ENCODE measurements at regions not wholly inside any gene's neighbourhood (a gene's known extent, or its start where the extent isn't known, plus 50 kb on each side); places are given as distances from the start of the nearest gene placed in this dataset.
"Not testable (repeated sequence)": the region's sequence is repeated elsewhere in the genome, so short reads cannot be mapped to it uniquely, and the experiment has no call there.

- intact Hi-C loops (cut with micrococcal nuclease): no loop called here
- ATAC-seq (no peak), DNase-seq (no peak)
Observed at GRCh38 chr4:115657991-115658650, 544.7 kb upstream of the NDST4 start.

- DNase-seq (no peak), ATAC-seq (no peak)
- intact Hi-C loops (cut with micrococcal nuclease): no loop called here
Observed at GRCh38 chr4:115655626-115656025, 542.2 kb upstream of the NDST4 start.

GRCh38 chr4:115648786-115649185, 535.4 kb upstream of the NDST4 start:
- ATAC-seq (no peak), DNase-seq (no peak)
- intact Hi-C loops (cut with micrococcal nuclease): no loop called here

GRCh38 chr4:115629270-115629669, 515.9 kb upstream of the NDST4 start:
- ATAC-seq: no peak
- no peak for DNase-seq
- intact Hi-C loops (cut with micrococcal nuclease): no loop called here

GRCh38 chr4:115609631-115610030, 496.2 kb upstream of the NDST4 start:
- no peak for DNase-seq
- intact Hi-C loops (cut with micrococcal nuclease): no loop called here
- no peak for ATAC-seq

- ATAC-seq (no peak), DNase-seq (no peak)
- intact Hi-C loops (cut with micrococcal nuclease): no loop called here
Observed at GRCh38 chr4:115607311-115607710, 493.9 kb upstream of the NDST4 start.

GRCh38 chr4:115596265-115597001, 483.0 kb upstream of the NDST4 start:
- intact Hi-C loops (cut with micrococcal nuclease): no loop called here

GRCh38 chr4:115580901-115581300, 467.5 kb upstream of the NDST4 start:
- intact Hi-C loops (cut with micrococcal nuclease): no loop called here
- no peak for DNase-seq
- no peak for ATAC-seq

More at GRCh38 chr4:115596265-115597001, 483.0 kb upstream of the NDST4 start:
- DNase-seq (no peak), ATAC-seq (no peak)

- DNase-seq: no peak
- intact Hi-C loops (cut with micrococcal nuclease): no loop called here
- no peak for ATAC-seq
Observed at GRCh38 chr4:115575851-115576250, 462.4 kb upstream of the NDST4 start.

- DNase-seq: no peak
- no peak for ATAC-seq
- intact Hi-C loops (cut with micrococcal nuclease): no loop called here
Observed at GRCh38 chr4:115562506-115562905, 449.1 kb upstream of the NDST4 start.

GRCh38 chr4:115548123-115548522, 434.7 kb upstream of the NDST4 start:
- DNase-seq: no peak
- ATAC-seq: no peak
- intact Hi-C loops (cut with micrococcal nuclease): no loop called here

GRCh38 chr4:115537387-115537786, 424.0 kb upstream of the NDST4 start:
- DNase-seq (no peak), ATAC-seq (no peak)
- intact Hi-C loops (cut with micrococcal nuclease): no loop called here

- intact Hi-C loops (cut with micrococcal nuclease): no loop called here
- no peak for ATAC-seq
- no peak for DNase-seq
Observed at GRCh38 chr4:115529126-115529525, 415.7 kb upstream of the NDST4 start.

- DNase-seq; ATAC-seq; intact Hi-C loops (cut with micrococcal nuclease): not testable (repeated sequence)
Observed at GRCh38 chr4:115519476-115519875, 406.1 kb upstream of the NDST4 start.

- ATAC-seq (no peak), DNase-seq (no peak)
- intact Hi-C loops (cut with micrococcal nuclease): no loop called here
Observed at GRCh38 chr4:115515772-115516171, 402.4 kb upstream of the NDST4 start.

GRCh38 chr4:115515366-115515765, 401.9 kb upstream of the NDST4 start:
- no peak for ATAC-seq
- intact Hi-C loops (cut with micrococcal nuclease): no loop called here

GRCh38 chr4:115514675-115515074, 401.3 kb upstream of the NDST4 start:
- ATAC-seq (no peak), DNase-seq (no peak)
- intact Hi-C loops (cut with micrococcal nuclease): no loop called here

More at GRCh38 chr4:115515366-115515765, 401.9 kb upstream of the NDST4 start:
- DNase-seq: no peak

- DNase-seq: no peak
- no peak for ATAC-seq
- intact Hi-C loops (cut with micrococcal nuclease): no loop called here
Observed at GRCh38 chr4:115505326-115505725, 391.9 kb upstream of the NDST4 start.

GRCh38 chr4:115501656-115502055, 388.2 kb upstream of the NDST4 start:
- ATAC-seq (no peak), DNase-seq (no peak)
- intact Hi-C loops (cut with micrococcal nuclease): no loop called here

GRCh38 chr4:115493770-115494169, 380.4 kb upstream of the NDST4 start:
- intact Hi-C loops (cut with micrococcal nuclease): not testable (repeated sequence)

GRCh38 chr4:115491686-115492085, 378.3 kb upstream of the NDST4 start:
- no peak for DNase-seq
- ATAC-seq: no peak
- intact Hi-C loops (cut with micrococcal nuclease): no loop called here

More at GRCh38 chr4:115493770-115494169, 380.4 kb upstream of the NDST4 start:
- not testable (repeated sequence) for ATAC-seq, DNase-seq
